ENCODE measurements at regions not wholly inside any gene's neighbourhood (a gene's known extent, or its start where the extent isn't known, plus 50 kb on each side); places are given as distances from the start of the nearest gene placed in this dataset.
"Not testable (repeated sequence)": the region's sequence is repeated elsewhere in the genome, so short reads cannot be mapped to it uniquely, and the experiment has no call there.

GRCh38 chr12:131464081-131464480 lies 246.8 kb upstream of the SFSWAP start:
- Histone ChIP-seq H3K27me3 (ENCODE audit: insufficient read depth, poor library complexity, severe bottlenecking) (peaks cover 8% of the 10 kb centered on the region), H3K4me3 (replicated peaks; ENCODE audit: insufficient read depth, low read length) (no peak overlapping the region), H3K27ac (replicated peaks) (no peak overlapping the region)
- no peak for DNase-seq (ENCODE audit: low read depth in 1 of 2, low spot score in 1 of 2)
- TF ChIP-seq SPI1 (IDR thresholded peaks at IDR 0.05; ENCODE audit: borderline replicate concordance, low read depth) (no peak), REST (IDR thresholded peaks at IDR 0.05; ENCODE audit: insufficient replicate concordance, low read depth) (no peak), GABPA (IDR thresholded peaks at IDR 0.05; ENCODE audit: low read depth) (no peak)
- TF ChIP-seq, protein P1, sequence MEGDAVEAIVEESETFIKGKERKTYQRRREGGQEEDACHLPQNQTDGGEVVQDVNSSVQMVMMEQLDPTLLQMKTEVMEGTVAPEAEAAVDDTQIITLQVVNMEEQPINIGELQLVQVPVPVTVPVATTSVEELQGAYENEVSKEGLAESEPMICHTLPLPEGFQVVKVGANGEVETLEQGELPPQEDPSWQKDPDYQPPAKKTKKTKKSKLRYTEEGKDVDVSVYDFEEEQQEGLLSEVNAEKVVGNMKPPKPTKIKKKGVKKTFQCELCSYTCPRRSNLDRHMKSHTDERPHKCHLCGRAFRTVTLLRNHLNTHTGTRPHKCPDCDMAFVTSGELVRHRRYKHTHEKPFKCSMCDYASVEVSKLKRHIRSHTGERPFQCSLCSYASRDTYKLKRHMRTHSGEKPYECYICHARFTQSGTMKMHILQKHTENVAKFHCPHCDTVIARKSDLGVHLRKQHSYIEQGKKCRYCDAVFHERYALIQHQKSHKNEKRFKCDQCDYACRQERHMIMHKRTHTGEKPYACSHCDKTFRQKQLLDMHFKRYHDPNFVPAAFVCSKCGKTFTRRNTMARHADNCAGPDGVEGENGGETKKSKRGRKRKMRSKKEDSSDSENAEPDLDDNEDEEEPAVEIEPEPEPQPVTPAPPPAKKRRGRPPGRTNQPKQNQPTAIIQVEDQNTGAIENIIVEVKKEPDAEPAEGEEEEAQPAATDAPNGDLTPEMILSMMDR (IDR thresholded peaks at IDR 0.05; ENCODE audit: insufficient read depth, low read length): no peak

DNA sequence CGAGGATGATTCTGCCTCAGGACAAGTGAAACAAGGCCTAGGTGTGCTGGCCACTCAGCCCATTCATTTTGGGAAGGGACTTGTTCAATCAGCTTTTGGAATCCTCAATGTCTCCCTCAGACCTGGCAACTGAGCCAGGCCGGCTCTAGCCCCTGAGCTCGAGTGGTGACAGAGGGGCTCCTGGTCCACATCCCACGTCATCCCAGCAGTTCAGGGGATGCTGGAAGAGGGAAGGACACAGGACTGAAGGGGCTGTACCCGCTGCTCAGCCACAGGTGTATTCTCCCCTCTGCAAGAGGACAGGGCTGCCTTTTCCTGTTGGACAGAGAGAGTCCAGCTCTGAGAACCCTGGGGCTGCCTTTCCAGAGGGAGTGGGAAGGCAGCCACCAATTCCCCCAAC lies 244.6 kb upstream of the SFSWAP start:
- no peak for DNase-seq (ENCODE audit: low read depth in 1 of 2, low spot score in 1 of 2)
- H3K4me3 ChIP-seq (replicated peaks; ENCODE audit: insufficient read depth, low read length): no peak overlapping the region
- no peak overlapping the region for H3K27ac ChIP-seq (replicated peaks)
- peaks cover 8% of the 10 kb centered on the region for H3K27me3 ChIP-seq (ENCODE audit: insufficient read depth, poor library complexity, severe bottlenecking)
- TF ChIP-seq POLR2AphosphoS5 (IDR thresholded peaks at IDR 0.05; ENCODE audit: low read depth) (no peak), GABPA (IDR thresholded peaks at IDR 0.05; ENCODE audit: low read depth) (no peak), SPI1 (IDR thresholded peaks at IDR 0.05; ENCODE audit: borderline replicate concordance, low read depth) (no peak)

DNA sequence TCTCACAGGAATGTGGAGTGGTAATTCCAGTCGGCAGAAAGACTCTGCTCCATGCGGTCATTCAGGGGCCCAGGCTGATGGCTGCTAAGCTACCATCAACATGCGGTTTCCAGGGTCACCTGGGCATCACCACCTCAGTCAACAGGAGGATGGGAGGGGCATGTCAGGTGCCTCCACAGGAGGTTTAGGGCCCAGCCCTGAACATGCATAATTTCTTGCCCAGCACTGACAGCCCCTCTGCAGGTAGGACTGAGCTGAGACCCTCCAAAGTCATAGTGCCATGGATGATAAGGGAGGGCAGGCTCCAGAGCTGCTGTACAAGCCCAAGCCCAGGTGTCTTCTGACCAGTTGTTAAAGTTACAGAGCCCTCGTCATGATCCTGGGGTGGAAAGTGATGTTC lies 244.0 kb upstream of the SFSWAP start:
- Histone ChIP-seq H3K27me3 (ENCODE audit: insufficient read depth, poor library complexity, severe bottlenecking) (peaks cover 8% of the 10 kb centered on the region), H3K4me3 (replicated peaks; ENCODE audit: insufficient read depth, low read length) (no peak overlapping the region), H3K27ac (replicated peaks) (no peak overlapping the region)
- TF ChIP-seq POLR2AphosphoS5 (IDR thresholded peaks at IDR 0.05; ENCODE audit: low read depth): no peak
- TF ChIP-seq SPI1 (IDR thresholded peaks at IDR 0.05; ENCODE audit: borderline replicate concordance, low read depth): no peak
- TF ChIP-seq, protein P1 (IDR thresholded peaks at IDR 0.05; ENCODE audit: insufficient read depth, low read length): no peak
- no peak for TF ChIP-seq GABPA (IDR thresholded peaks at IDR 0.05; ENCODE audit: low read depth)
- TF ChIP-seq REST (IDR thresholded peaks at IDR 0.05; ENCODE audit: insufficient replicate concordance, low read depth): no peak
- DNase-seq (ENCODE audit: low read depth in 1 of 2, low spot score in 1 of 2): no peak

GRCh38 chr12:131468206-131468605 lies 242.7 kb upstream of the SFSWAP start:
- H3K27ac ChIP-seq (replicated peaks): no peak overlapping the region
- H3K4me3 ChIP-seq (replicated peaks; ENCODE audit: insufficient read depth, low read length): no peak overlapping the region
- TF ChIP-seq GABPA (IDR thresholded peaks at IDR 0.05; ENCODE audit: low read depth) (no peak), POLR2AphosphoS5 (IDR thresholded peaks at IDR 0.05; ENCODE audit: low read depth) (no peak), SPI1 (IDR thresholded peaks at IDR 0.05; ENCODE audit: borderline replicate concordance, low read depth) (no peak), REST (IDR thresholded peaks at IDR 0.05; ENCODE audit: insufficient replicate concordance, low read depth) (no peak)
- TF ChIP-seq, protein P1 (IDR thresholded peaks at IDR 0.05; ENCODE audit: insufficient read depth, low read length): no peak
- no peaks in the 10 kb centered on the region for H3K27me3 ChIP-seq (ENCODE audit: insufficient read depth, poor library complexity, severe bottlenecking)
- DNase-seq (ENCODE audit: low read depth in 1 of 2, low spot score in 1 of 2): no peak

DNA sequence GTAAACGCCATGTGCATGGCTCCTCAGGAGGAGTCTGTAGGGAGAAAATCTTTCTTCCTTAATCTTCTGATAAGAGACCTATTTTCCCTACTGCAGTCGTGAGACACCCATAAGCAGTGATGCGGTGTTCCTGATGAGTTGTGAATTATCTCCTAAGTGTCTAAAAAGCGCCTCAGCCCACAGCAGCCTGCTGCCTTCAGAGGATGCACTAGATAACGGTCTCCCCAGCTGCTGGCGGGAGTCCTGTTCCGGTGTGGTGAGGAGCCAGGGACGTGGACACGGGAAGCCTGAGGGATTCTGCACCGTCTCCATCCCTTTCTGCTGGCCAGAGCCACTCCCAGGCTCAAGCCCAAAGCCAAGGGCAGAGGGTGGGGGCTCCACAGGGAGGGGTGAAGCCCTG lies 240.9 kb upstream of the SFSWAP start:
- not testable (repeated sequence) for H3K4me3 ChIP-seq (replicated peaks; ENCODE audit: insufficient read depth, low read length); H3K27me3 ChIP-seq (ENCODE audit: insufficient read depth, poor library complexity, severe bottlenecking); DNase-seq (ENCODE audit: low read depth in 1 of 2, low spot score in 1 of 2)

More for the DNA sequence above, 240.9 kb upstream of the SFSWAP start:
- not testable (repeated sequence) for H3K27ac ChIP-seq (replicated peaks)
